ENCODE measurements at regions not wholly inside any gene's neighbourhood (a gene's known extent, or its start where the extent isn't known, plus 50 kb on each side); places are given as distances from the start of the nearest gene placed in this dataset.
"Not testable (repeated sequence)": the region's sequence is repeated elsewhere in the genome, so short reads cannot be mapped to it uniquely, and the experiment has no call there.

DNA sequence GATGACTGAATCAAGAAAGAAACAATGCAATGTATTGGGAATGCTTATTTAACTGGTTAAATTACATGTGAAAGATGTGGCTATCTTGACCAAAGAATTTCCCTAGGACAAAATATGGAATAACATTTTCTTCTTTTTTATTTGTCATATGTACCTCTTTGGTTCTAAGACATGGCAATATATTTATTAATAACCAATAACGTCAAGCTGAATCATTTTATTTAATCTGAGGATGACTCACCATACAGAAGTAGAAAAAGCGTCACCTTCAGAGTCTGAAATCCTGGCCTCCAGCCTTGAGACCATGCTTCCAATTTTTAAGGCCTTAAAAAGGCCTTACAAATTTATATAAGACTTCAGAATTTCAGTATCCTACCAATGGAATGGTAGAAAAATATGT, 1464.9 kb downstream of the SUCLG1 start:
- peak overlapping the region; percentile 50 for H3K27ac ChIP-seq
- TF ChIP-seq, protein P1, sequence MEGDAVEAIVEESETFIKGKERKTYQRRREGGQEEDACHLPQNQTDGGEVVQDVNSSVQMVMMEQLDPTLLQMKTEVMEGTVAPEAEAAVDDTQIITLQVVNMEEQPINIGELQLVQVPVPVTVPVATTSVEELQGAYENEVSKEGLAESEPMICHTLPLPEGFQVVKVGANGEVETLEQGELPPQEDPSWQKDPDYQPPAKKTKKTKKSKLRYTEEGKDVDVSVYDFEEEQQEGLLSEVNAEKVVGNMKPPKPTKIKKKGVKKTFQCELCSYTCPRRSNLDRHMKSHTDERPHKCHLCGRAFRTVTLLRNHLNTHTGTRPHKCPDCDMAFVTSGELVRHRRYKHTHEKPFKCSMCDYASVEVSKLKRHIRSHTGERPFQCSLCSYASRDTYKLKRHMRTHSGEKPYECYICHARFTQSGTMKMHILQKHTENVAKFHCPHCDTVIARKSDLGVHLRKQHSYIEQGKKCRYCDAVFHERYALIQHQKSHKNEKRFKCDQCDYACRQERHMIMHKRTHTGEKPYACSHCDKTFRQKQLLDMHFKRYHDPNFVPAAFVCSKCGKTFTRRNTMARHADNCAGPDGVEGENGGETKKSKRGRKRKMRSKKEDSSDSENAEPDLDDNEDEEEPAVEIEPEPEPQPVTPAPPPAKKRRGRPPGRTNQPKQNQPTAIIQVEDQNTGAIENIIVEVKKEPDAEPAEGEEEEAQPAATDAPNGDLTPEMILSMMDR (conservative IDR thresholded peaks at IDR 0.05): no peak

DNA sequence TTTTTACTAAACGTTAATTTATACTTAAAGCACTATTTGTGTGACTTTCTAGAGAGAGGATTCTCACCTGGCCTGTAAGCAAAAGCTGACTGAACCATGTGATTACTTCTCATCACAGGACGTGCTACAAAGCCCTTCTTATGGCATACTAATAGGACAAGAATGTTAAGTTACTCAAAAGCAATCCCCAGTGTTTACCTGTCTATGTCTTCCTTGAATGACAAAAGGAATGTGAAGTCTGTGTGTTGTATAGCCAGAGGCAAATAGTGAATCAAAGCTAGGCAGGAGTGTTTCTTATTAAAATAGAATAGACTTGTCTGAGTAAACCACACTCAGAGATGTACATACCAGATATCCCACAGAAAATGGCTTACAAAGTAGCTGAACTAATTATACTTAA, 1465.5 kb downstream of the SUCLG1 start:
- H3K27ac ChIP-seq: peak overlapping the region; percentile 50
- TF ChIP-seq, protein P1 (conservative IDR thresholded peaks at IDR 0.05): no peak

DNA sequence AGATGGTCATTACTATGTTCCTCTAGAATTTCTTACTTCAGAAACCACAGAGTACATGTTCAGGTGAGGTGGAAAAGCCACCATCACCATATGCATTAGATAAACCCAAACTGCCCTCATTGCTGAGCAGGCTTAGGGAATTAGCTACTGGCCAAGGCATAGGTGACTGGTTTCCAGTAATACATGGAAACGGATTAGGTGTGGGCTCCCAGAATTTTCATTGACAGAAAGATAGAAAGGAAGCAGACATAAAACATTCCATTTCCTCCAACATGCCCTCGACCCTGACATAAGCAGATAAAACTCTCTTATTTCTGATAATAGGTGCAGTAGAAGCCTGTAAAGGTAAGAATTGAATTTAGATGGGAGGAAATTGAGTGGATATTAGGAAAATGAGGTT, 1466.1 kb downstream of the SUCLG1 start:
- peak overlapping the region; percentile 50 for H3K27ac ChIP-seq
- TF ChIP-seq, protein P1 (conservative IDR thresholded peaks at IDR 0.05): no peak

DNA sequence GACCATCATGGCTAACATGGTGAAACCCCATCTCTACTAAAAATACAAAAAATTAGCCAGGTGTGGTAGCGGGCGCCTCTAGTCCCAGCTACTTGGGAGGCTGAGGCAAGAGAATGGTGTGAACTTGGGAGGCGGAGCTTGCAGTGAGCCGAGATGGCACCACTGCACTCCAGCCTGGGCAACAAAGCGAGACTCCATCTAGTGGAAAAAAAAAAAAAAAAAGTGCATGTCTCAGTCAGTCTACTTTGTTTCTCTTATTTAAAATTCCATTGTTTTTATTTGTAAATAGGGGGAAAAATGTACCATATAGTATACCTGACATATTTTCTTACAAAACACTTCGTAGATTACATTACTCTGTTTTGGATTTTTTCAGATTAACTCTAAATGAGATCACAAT, 1471.4 kb downstream of the SUCLG1 start:
- not testable (repeated sequence) for H3K27ac ChIP-seq

GRCh38 chr2:82986899-82987298, 1472.2 kb downstream of the SUCLG1 start:
- no peak overlapping the region for H3K27ac ChIP-seq
- TF ChIP-seq, protein P1 (conservative IDR thresholded peaks at IDR 0.05): no peak

- TF ChIP-seq, protein P1 (conservative IDR thresholded peaks at IDR 0.05): no peak
- peak overlapping the region; percentile 91 for H3K27ac ChIP-seq
Observed at GRCh38 chr2:82985572-82986197, 1473.4 kb downstream of the SUCLG1 start.

GRCh38 chr2:82968358-82968757, 1490.7 kb downstream of the SUCLG1 start:
- TF ChIP-seq, protein P1 (conservative IDR thresholded peaks at IDR 0.05): no peak
- H3K27ac ChIP-seq: no peak overlapping the region

DNA sequence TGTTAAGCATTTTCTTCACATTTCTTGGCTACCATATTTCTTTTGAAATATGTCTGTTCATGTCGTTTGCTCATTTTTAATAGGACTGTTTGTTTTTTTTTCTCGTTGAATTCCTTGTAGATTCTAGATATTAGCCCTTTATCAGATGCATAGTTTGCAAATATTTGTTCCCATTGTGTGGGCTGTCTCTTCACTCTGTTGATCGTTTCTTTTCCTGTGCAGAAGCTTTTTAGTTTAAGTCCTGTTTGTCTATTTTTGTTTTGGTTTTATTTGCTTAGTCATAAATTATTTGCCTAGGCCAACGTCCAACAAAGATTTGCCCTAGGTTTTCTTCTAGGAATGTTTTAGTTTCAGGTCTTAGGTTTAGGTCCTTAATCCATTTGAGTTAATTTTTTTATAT, 1494.7 kb downstream of the SUCLG1 start:
- H3K27ac ChIP-seq: no peak overlapping the region
- TF ChIP-seq, protein P1 (conservative IDR thresholded peaks at IDR 0.05): no peak

Measured in VCaP (cell line).